ENCODE measurements at regions not wholly inside any gene's neighbourhood (a gene's known extent, or its start where the extent isn't known, plus 50 kb on each side); places are given as distances from the start of the nearest gene placed in this dataset.

DNA sequence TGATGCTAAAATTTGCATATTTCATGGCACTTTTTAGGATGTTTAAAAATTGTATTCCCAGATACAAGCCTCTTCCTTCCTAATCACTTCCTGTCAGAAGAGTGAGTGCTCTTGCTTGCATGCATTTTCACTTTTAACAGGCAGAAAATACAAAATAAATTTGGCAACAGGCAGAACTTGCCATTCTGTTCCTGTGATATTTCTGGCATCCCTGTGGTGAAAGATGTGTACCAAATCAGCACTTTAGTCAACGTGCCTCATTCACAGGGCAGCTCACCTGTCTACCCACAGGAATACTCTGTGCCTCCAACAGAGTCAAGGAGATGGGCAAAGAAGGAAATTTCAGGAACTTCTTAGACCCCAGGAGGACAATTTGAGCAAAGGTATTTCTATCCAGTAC lies 360.9 kb downstream of the AKAIN1 start:
- DNase-seq (ENCODE audit: low spot score) = no peak
- TF ChIP-seq CTCF (IDR thresholded peaks at IDR 0.05; ENCODE audit: extremely low read depth, missing control alignments) = no peak

DNA sequence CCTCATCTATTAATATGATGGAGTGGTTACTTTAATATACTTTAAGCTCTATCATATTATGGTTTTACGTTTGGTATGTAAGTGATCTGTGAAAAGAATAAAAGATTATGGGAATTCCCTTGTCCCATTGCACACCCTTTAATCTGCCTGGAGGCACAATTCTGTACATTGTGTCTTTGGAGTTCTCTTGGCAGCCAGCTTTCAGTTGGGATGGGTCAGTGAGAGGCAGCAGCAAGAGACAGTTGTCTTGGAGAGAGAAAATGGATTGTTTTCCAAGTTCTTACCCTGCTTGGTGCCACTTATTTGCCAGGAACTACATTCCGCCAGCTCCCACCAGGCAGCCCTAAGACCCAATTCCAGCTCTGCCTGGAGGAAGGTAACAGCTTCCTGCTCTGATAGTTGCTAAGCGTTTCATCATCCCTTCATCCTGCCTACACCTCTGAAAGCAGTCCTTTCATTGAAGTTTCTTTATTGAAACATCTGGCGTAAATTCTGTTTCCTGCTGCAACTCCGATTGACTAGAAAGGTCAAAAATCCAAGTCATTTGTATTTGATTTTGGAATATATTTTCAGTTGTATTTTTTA lies 365.2 kb downstream of the AKAIN1 start:
- DNase-seq (ENCODE audit: low spot score) = no peak
- no peak for TF ChIP-seq CTCF (IDR thresholded peaks at IDR 0.05; ENCODE audit: extremely low read depth, missing control alignments)

DNA sequence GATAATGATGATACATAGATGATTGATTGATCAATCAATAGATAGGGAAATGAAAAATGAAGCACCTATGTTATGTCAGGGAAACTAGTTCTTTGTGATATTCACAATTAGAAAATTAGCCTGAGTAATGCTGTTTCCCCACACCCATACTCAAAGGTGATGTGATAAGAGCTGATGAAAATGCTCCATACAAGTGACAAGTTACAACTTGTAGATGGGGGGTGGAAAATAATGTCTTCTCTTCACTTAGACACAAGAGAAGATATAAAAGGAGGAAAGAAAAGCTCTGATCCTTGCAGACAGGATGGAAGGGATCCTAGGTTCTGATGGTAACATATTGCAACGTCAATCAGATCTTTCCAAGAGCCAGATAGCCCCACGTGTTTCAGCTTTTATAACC lies 365.9 kb downstream of the AKAIN1 start:
- no peak for DNase-seq (ENCODE audit: low spot score)

GRCh38 chr18:4823091-4823490 lies 368.0 kb upstream of the DLGAP1 start:
- TF ChIP-seq CTCF (IDR thresholded peaks at IDR 0.05; ENCODE audit: extremely low read depth, missing control alignments) = no peak
- no peak for DNase-seq (ENCODE audit: low spot score)

More for the DNA sequence above, 365.9 kb downstream of the AKAIN1 start:
- TF ChIP-seq CTCF (IDR thresholded peaks at IDR 0.05; ENCODE audit: extremely low read depth, missing control alignments) = no peak

DNA sequence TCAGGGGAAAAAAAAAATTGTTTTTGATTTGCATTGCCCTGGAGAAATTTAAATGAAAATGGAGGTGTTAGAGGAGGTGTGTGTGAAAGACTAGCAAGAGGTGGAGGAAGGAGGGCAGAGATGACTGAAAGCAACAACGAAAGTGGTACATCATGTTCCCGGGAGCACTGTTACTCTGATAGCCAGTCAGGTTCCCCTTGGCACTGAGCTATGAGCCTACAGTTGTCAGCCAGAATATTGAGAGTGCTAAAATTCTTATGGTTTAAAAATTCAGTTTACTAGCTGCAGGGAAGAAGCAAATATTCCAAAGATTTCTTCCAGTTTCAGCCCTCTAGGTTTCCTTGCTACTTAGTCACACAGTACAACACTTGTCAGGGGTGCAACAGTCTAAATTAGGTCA lies 366.7 kb upstream of the DLGAP1 start:
- DNase-seq (ENCODE audit: low spot score) = no peak
- TF ChIP-seq CTCF (IDR thresholded peaks at IDR 0.05; ENCODE audit: extremely low read depth, missing control alignments) = no peak

GRCh38 chr18:4817665-4818064 lies 362.6 kb upstream of the DLGAP1 start:
- TF ChIP-seq CTCF (IDR thresholded peaks at IDR 0.05; ENCODE audit: extremely low read depth, missing control alignments) = no peak

GRCh38 chr18:4813708-4814107 lies 358.6 kb upstream of the DLGAP1 start:
- no peak for DNase-seq (ENCODE audit: low spot score)
- TF ChIP-seq CTCF (IDR thresholded peaks at IDR 0.05; ENCODE audit: extremely low read depth, missing control alignments) = no peak

More at GRCh38 chr18:4817665-4818064, 362.6 kb upstream of the DLGAP1 start:
- DNase-seq (ENCODE audit: low spot score) = no peak
